ENCODE measurements at regions not wholly inside any gene's neighbourhood (a gene's known extent, or its start where the extent isn't known, plus 50 kb on each side); places are given as distances from the start of the nearest gene placed in this dataset.

DNA sequence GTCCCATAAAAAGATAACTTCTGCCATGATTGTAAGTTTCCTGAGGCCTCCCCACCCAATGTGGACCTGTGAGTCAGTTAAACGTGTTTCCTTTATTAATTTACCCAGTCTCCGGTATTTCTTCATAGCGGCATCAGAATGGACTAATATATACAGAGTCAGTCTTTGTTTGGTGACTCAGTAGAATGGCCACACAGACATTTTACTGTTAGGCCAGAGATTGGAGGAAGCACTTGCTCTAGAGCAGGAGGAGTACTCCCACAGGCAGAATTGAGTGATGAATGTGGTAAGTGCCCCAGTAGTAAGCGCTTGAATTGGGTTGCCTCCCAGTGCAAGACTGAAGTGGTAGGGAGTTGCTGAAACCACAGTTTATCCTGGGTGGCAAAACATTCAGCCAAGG lies 149.5 kb upstream of the SMIM30 start:
- Histone ChIP-seq H2AK5ac (ENCODE audit: low read depth, low read length) (no peak overlapping the region), H3K18ac (ENCODE audit: low read depth, low read length) (no peak overlapping the region; the same call in 1 of the 2 replicates), H3K9ac (ENCODE audit: low read depth, low read length) (no peak overlapping the region), H2AK9ac (replicated peaks; ENCODE audit: low read depth, low read length, poor library complexity) (peak overlapping the region; percentile 87), H3K56ac (ENCODE audit: extremely low read depth, insufficient read depth, low read length) (no peak overlapping the region; the same call in 1 of the 2 replicates), H3K9me3 (ENCODE audit: control insufficient read depth, insufficient read depth, low read length) (peaks cover 13% of the 10 kb centered on the region), H3K14ac (replicated peaks; ENCODE audit: low read depth, low read length) (no peak overlapping the region), H4K5ac (ENCODE audit: low read depth, low read length) (no peak overlapping the region), H3K4ac (ENCODE audit: low read depth, low read length) (peak overlapping the region; percentile 89), H4K20me1 (ENCODE audit: insufficient read depth, low read length) (no peaks in the 10 kb centered on the region), H2AFZ (replicated peaks; ENCODE audit: low read length, poor library complexity) (peak overlapping the region; percentile 77), H2BK20ac (ENCODE audit: low read depth, low read length) (peak overlapping the region; percentile 91), H3K27me3 (ENCODE audit: control insufficient read depth, insufficient read depth, low read length) (no peaks in the 10 kb centered on the region), H3K36me3 (ENCODE audit: control insufficient read depth, insufficient read depth, low read length) (no peaks in the 10 kb centered on the region), H3K4me1 (ENCODE audit: control insufficient read depth, insufficient read depth, low read length) (peaks cover 8% of the 10 kb centered on the region), H3K23ac (ENCODE audit: low read depth, low read length) (0 out of 2 replicates have a peak overlapping the region, but pooled peaks have one; percentile 60), H2BK5ac (ENCODE audit: low read depth, low read length, poor library complexity, severe bottlenecking) (peak overlapping the region; percentile 99), H3K4me3 (ENCODE audit: insufficient read depth, low read depth, low read length) (no peak overlapping the region), H4K91ac (ENCODE audit: insufficient read depth, low read depth, low read length) (peak overlapping the region; percentile 27), H3K27ac (ENCODE audit: insufficient read depth, low read length) (peak overlapping the region; percentile 40; the same call in 1 of the 2 replicates), H3K9me1 (ENCODE audit: insufficient read depth, low read length) (no peaks in the 10 kb centered on the region), H3K4me2 (ENCODE audit: low read depth, low read length) (no peak overlapping the region; the same call in 1 of the 2 replicates), H2BK120ac (ENCODE audit: low read depth, low read length) (peak overlapping the region; percentile 80), H3K79me1 (ENCODE audit: low read depth in 1 of 2, low read length in 2 of 2) (no peaks in the 10 kb centered on the region), H2BK15ac (ENCODE audit: low read depth, low read length) (no peak overlapping the region; the same call in 2 of the 3 replicates), H4K8ac (ENCODE audit: low read depth in 2 of 2, low read length in 2 of 2) (peak overlapping the region in 1 of 2 experiments; percentile 74; a peak in 1 of 4 replicates)
- TF ChIP-seq MAFK (IDR thresholded peaks at IDR 0.05; ENCODE audit: low read depth, low read length) (peak; percentile 15; the same call in 1 of the 2 replicates), BHLHE40 (IDR thresholded peaks at IDR 0.05; ENCODE audit: low read depth, low read length) (peak; percentile 53), FOS (IDR thresholded peaks at IDR 0.05; ENCODE audit: low read depth, low read length) (peak; percentile 35; the same call in 1 of the 2 replicates), CHD1 (IDR thresholded peaks at IDR 0.05; ENCODE audit: low read depth, low read length) (no peak), RAD21 (IDR thresholded peaks at IDR 0.05; ENCODE audit: low read length) (no peak), CEBPB (IDR thresholded peaks at IDR 0.05; ENCODE audit: low read depth, low read length) (peak; percentile 84)
- dilution Hi-C loops (cut with HindIII; ENCODE audit: low sequenced_read_pairs, unreplicated experiment): no loop called here
- POLR2A ChIA-PET (ENCODE audit: unreplicated experiment): no interaction called here
- WGBS, 2 experiments (ENCODE audit: extremely low coverage in 2 of 2, insufficient read length in 1 of 2): no CpG with 5 or more reads among the region's 4 CpGs
- DNase-seq (peak; percentile 91), ATAC-seq (ENCODE audit: low read depth) (peak; percentile 91)
- in situ Hi-C loops (cut with MboI; ENCODE audit: low sequenced_read_pairs): no loop called here
- CTCF ChIA-PET: no interaction called here
- intact Hi-C loops (cut with micrococcal nuclease): no loop called here
- BruUV-seq (replicated peaks): no TSS peak

All from IMR-90 (cell line).